Epithelial cell of esophagus (primary cell): ENCODE measurements at regions not wholly inside any gene's neighbourhood (a gene's known extent, or its start where the extent isn't known, plus 50 kb on each side); places are given as distances from the start of the nearest gene placed in this dataset.

Source experiments
- DNase-seq: peaks from one replicate; pipeline ENCODE4 v3.0.0; 2010; ENCODE audit warnings: low read depth
- H3K4me3 ChIP-seq: 2 replicates; pipeline ENCODE4 v1.5.1; 2011; ENCODE audit warnings: mild to moderate bottlenecking, low read length, control low read depth
- TF ChIP-seq, protein P1 (sequence below): IDR thresholded peaks from 2 replicates; pipeline ENCODE4 v1.5.1; 2011; ENCODE audit warnings: low read depth, mild to moderate bottlenecking, low read length, control low read depth, inconsistent platforms; ENCODE audit not compliant: insufficient read depth; ENCODE audit errors: missing control alignments

- no peak for DNase-seq
- TF ChIP-seq, protein P1, sequence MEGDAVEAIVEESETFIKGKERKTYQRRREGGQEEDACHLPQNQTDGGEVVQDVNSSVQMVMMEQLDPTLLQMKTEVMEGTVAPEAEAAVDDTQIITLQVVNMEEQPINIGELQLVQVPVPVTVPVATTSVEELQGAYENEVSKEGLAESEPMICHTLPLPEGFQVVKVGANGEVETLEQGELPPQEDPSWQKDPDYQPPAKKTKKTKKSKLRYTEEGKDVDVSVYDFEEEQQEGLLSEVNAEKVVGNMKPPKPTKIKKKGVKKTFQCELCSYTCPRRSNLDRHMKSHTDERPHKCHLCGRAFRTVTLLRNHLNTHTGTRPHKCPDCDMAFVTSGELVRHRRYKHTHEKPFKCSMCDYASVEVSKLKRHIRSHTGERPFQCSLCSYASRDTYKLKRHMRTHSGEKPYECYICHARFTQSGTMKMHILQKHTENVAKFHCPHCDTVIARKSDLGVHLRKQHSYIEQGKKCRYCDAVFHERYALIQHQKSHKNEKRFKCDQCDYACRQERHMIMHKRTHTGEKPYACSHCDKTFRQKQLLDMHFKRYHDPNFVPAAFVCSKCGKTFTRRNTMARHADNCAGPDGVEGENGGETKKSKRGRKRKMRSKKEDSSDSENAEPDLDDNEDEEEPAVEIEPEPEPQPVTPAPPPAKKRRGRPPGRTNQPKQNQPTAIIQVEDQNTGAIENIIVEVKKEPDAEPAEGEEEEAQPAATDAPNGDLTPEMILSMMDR, result no peak
- no peak overlapping the region for H3K4me3 ChIP-seq
Measured at GRCh38 chr2:146537477-146537876, 1307.4 kb upstream of the ACVR2A start.

- H3K4me3 ChIP-seq, result no peak overlapping the region
- DNase-seq, result no peak
- TF ChIP-seq, protein P1, result no peak
Measured at GRCh38 chr2:146532509-146533147, 1312.2 kb upstream of the ACVR2A start.

DNA sequence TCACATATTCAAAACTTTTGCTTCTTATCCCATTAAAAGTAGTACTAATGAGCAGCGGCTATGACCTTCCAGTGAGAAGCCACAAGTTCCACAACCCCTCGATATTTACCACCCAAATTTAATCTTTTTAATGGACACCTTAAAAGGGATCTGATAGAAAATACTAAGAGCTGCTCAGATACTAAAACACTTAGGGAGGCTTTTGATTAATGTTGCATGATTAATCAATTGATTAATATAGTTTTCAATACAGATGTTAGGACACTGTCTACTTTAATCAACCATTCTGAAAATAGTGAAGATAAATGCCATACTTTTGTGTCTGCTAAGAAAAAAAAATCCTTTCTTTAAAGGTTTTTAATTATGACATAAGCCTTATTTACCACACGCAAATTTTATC lies 1312.8 kb upstream of the ACVR2A start:
- no peak overlapping the region for H3K4me3 ChIP-seq
- TF ChIP-seq, protein P1, result no peak
- DNase-seq, result no peak

DNA sequence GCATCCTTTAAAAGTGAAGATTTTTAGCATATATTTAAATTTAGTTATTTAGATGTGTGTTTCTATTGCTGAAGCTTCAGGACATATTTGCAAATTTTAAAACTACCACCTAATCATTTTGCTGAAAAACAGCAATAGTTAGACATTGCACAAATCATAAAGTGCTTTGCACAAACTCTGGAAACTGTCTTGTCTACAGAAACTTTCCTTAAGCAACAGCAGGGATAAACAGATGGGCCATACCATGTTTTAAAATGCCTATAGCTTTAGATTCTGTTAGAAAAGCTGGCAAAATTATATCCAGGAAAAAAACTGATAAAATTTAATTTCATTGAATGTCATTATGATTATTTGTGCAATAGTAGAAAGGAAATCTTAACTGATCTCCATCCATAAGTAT lies 1313.9 kb upstream of the ACVR2A start:
- no peak overlapping the region for H3K4me3 ChIP-seq
- DNase-seq, result no peak
- TF ChIP-seq, protein P1, result no peak

DNA sequence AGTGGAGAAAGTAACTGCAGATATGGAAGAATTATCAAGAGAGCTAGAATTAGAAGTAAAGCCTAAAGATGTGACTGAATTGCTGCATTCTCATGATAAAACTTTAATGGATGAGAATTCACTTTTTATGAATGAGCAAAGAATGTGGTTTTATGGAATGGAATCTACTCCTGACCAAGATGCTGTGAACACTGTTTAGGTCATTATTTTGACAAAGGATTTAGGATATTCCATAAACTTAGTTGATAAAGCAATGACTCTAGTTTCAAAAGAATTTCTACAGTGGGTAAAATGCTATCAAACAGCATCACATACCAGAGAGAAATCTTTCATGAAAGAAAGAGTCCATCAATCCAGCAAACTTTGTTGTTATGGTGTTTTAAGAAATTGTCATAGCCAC lies 1317.7 kb upstream of the ACVR2A start:
- TF ChIP-seq, protein P1, result no peak
- DNase-seq, result no peak
- no peak overlapping the region for H3K4me3 ChIP-seq

DNA sequence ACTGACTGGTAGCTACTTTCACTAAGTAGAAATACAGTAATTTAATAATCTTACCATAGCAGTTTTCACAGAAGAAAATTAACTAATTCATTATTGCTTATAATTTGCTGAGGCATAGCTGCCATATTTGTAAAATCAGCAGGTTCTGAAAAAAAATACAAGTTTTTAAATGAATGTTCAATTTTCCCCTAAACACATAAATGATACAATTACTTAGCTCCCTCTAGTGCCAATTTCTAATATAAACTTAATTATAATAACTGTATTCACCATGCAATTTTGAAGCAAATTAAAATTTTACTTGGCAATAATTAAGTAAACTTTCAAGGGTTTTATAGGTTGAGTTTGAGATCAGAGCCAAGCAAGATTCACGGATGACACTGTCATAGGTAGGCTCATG lies 1321.6 kb upstream of the ACVR2A start:
- TF ChIP-seq, protein P1, result peak; percentile 13
- H3K4me3 ChIP-seq, result no peak overlapping the region
- peak; percentile 5 for DNase-seq

- TF ChIP-seq, protein P1, result no peak
- H3K4me3 ChIP-seq, result no peak overlapping the region
- DNase-seq, result no peak
Measured at GRCh38 chr2:146506851-146507250, 1338.0 kb upstream of the ACVR2A start.
